ENCODE measurements at regions not wholly inside any gene's neighbourhood (a gene's known extent, or its start where the extent isn't known, plus 50 kb on each side); places are given as distances from the start of the nearest gene placed in this dataset.

DNA sequence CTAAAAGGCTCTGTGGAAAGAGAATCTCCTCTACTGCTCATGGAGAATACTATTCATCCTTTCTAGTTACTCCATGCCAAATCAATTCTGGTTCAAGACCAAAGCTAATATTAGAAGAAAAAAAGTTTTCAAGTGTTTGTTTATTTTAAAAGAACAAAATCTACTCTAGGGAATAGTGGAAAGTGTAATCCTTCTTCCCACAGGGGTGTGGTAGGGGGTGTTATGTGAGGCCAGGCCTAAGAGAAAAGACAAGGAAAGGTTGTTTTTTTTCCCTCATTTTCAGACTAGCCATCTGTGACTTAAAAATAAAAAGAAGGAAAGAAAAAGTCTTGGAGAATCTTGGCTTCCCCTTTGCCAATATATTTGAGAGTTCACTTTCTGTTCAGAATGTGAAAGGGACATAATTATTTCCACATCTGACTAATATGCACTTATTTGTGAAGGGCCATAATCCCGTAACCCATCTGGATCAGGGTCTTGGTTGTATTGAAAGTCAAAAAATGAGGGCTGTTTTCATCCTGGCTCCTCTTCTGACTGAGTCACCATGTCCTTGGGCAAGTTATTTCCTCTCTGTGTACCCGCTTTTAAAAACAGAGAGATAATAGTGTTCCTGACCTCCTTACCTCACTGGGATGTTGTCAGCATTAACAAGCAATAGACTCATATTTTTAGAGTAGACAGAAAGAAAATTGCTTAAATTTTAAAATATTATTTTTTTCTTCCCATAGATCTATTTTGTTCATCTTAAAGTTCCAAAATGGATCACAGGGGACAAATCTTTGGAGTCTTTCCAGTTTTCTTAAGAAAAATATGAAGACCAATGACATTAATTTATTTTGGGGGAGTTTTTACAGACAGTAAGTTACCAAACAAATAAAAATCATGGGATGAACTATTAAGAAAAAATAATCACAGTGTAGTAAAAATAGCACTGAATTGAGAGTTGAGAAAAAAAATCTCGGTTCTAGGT is 233.7 kb downstream of the IBTK start:
- DNase-seq: no peak

DNA sequence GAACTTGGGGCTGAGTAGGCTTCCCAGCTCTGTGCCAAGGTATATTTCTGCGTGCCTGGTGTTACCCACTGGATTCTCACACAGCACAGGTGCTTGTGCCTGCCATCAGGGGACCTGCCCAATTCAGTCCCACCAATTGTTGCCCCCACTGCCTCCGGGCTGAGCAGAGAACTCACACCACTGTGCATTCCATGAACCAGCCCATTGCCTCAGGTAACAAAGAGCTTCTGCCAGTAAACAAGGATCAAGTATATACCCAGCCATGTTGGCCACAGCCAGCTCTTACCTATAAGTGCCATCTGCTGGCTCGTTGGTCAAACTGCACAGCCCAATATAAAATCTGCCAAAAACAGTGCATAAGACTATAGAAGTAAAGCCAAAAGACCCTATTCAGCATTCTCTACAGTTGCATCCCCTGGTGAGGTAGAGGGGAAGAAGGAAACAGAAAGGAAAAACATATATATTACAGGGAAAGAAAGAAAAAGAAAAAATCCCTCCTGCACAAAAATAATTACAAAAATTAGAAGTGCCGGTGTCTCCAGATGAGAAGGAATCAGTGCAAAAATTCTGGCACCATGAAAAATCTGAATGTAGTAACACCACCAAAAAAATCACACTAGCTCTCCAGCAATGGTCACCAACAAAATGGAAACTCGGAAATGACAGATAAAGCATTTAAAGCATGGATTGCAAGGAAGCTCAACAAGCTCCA is 241.4 kb downstream of the IBTK start:
- DNase-seq: peak; percentile 2

DNA sequence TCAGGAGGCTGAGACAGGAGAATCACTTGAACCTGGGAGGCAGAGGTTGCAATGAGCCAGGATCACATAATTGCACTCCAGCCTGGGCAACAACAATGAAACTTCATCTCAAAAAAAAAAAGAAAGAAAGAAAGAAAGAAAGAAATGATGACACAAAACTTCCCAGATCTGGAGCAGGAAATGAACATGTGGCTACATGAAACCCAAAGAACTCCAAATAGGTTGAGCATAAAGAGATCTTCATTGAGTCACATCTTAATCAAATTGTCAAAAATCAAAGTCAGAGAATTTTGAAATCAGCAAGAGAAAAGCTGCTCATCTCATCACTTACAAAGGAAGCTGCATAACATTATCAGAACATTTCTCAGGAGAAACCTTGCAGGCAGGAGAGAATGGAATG is 247.0 kb downstream of the IBTK start:
- DNase-seq: no peak

DNA sequence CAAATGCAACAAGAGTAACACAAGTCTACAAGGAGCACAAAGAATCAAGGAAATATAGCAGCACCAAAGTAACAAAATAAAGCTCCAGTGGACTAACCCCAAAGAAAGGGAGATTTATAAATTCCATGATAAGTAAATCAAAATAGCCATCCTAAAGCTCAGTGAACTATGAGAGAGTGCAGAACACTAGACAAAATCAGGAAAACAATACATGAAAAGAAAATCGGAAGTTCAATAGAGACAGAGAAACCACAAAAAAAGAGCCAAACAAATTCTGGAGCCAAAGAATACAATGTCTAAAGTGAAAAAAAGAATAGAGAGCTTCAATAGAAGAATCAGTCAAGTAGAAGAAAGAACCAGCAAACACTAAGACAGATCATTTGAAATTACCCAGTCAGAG is 247.3 kb upstream of the TENT5A start:
- DNase-seq: no peak

DNA sequence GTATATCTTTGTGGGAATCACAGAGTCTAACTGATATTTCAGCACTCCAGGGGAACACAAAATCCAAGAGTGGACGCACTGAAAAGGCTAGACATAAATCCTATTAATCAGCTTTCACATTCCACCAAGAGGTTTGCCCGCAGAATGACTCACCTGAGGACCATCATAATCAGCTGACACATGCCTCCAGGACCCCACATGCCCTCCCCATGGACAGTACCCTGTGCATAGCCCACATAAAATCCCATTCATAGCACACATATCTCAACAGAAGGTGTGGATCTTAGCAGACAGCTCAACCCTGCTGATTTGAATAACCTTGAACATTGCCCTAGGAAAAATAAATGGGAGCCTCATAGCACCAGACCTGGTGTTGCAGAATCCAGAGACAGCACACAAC is 246.8 kb upstream of the TENT5A start:
- no peak for DNase-seq

DNA sequence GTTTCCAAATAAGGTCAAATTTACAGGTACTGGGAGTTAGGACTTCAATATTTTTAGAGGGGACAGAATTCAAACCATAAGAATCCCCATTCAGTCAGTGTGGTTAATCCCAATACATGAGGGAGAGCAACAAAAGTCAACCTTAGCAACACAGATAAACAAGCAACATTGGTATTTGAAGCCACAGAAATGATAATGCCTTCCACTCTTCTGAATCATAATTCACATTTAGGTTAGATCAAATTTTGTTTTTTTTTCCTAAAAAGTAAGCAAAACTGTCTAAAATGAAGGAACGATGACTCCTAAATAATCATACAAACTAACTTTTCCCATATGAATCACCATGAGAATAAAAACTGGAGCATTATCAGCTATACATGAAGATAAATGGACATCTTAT is 246.0 kb upstream of the TENT5A start:
- DNase-seq: no peak

DNA sequence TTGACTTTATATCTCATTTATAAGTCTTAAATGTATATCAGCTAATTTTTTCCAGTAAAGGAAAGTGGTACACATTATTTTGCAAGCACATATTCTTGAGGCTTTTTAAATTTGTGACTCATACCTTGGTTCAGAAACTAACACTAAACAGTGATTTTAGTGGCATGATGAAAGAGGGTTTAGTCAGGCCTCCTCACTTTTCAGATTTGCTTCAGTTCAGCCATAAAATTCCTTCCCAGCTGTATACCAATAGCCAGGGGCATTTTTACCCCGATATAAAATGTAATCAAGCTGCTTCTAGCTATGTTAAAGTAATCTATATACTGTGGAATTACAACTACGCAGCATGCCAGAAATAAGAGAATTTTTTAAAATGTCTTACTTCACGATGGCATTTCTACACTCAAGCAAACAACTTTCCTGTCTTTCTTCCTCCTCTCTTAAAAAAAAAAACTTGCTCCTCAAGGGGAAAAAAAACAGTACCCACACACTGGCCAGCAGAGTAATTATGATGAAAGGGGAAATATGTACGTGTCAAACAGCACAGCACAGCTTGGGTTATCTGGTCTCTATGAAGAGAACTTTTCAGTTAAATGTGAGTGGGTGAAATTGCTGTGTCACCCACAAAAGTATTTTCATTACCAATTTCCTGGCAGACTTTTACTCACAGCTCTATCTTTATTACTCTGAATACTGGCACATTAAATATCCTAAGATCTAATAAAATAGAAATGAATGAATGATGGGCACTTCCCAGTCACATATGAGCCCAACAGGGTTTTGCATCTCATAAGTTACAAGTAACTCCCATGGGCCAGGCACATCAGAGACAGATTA is 244.8 kb upstream of the TENT5A start:
- no peak for DNase-seq

DNA sequence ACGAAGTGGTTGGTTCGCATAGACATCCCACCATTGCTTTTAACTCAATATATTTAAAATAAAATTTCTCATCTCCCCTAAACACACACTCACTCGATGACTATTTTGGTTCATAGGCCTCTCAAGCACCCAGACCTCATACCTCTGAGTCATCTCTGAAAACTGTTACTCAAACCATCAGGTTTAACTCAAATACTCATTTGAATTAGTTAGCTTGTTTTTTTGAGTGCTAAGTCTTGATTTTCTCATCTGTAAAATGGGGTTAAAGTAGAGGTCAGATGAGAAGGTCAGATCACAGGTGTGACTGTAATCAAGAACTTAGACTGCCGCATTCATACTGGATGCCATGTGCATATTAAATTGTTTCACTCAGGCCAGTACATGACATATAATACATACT is 243.9 kb upstream of the TENT5A start:
- DNase-seq: no peak

DNA sequence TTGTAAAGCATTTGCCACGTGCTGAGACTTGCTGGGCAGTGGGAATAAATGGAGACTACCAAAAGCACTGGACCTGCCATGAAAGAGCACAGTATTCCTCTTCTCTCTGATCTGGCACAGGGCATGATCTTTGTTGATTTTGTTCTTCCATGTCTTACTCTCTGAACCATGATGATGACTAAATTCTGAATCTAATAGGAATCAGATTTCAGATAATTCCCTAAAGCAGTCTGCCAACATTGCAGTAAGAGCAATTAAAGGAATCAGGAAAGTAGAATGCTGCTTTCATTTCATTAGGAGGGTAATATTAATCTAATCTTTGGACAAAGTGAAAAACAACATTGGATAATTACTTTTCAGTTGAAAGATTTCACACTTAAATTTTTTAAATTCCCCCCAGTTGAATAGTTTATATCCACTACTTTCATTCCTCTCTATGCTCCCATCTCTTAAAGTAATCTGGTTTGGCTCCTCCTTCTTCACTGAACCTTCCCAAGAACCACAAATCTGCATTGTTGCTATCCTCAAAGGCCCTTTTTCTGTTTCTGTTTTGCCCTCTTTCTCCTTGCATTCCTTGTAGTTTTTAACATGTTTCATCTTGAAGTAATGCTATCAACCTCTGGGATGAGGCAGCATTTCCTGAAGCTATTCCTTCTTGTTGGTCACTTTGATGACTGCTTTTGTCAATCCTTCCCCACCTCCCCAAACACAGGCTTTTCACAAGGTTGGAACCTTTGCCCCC is 243.2 kb upstream of the TENT5A start:
- DNase-seq: no peak

DNA sequence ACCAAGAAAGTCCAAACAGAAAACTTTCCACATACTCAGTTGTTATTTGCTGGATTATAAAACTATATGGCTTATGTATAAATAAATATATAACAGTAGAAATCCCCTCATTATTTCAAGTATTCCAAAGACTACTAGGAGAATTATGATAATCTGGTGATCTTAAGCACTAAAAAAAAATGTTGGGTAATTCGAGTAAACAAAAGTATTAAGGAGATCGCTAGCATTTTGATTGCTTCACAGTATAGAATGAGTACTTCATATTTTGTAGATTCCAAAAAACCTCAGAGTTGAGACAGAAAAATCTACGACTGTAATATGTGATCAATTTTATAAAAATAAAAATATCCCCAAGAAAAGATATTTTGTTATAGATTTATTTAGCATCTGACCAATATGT is 236.4 kb upstream of the TENT5A start:
- DNase-seq: no peak

DNA sequence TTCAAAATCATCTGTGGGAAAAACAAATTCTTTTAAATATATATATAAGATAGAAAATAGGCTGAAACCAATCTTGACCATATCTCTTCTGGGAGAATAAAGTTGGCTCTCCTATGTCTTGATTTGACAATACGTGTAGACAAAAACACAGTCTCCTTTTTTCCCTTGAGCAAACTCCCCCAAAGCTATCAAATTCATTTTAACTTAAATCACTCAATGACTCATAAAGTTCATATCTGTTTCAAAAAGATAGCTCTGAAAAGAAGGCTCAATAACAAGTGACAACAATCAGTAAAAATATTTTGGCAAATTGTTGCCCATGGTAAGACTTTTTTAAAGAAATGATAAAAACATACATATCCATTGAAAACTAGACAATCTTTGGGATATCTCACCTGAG is 236.0 kb upstream of the TENT5A start:
- no peak for DNase-seq

DNA sequence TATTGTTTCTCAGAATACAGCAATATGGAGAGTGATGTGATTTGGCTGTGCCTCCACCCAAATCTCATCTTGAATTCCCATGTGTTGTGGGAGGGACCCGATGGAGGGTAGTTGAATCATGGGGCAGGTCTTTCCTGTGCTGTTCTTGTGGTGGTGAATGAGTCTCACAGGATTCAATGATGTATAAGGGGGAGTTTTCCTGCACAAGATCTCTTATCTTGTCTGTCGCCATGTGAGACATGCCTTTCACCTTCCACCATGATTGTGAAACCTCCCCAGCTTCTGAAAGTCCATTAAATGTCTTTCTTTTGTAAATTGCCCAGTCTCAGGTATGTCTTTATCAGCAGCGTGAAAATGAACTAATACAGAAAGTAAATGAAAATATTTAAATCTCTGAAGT is 234.8 kb upstream of the TENT5A start:
- DNase-seq: no peak

DNA sequence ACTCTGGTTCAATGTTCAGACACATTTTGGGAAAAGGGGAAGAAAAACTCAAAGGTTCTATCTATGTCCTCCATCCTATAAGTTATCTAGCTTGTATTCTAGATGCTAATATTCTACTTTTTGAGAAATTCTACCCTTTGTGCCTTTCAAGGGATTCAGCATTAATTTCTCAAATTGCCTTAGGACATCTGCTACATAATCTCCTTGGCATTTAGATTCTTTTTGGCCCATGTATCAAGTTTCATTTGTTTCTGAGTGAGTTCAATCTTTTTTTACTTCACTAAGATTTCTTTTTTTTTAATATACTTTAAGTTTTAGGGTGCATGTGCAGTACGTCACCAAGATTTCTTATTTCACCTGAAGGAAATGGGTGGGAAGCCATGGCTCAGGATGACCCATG is 232.7 kb upstream of the TENT5A start:
- no peak for DNase-seq

DNA sequence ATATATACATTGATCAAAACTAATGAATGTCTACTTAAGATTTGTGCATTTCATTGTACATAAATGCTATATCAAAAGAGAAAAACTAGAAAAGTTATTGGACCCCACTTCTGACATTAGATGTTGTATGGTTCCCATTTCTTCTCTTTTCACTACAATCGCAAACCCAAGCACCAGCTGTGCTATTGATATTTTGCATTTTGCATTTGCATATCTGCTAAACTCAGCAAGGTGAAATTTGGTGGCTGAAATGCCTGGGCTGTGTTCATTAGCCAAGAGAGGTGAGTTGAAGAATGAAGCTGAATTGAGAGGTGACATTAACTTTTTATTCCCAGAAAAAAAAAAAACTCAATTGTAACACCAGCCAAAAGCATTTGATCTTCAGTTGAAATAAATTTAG is 232.1 kb upstream of the TENT5A start:
- DNase-seq: no peak

DNA sequence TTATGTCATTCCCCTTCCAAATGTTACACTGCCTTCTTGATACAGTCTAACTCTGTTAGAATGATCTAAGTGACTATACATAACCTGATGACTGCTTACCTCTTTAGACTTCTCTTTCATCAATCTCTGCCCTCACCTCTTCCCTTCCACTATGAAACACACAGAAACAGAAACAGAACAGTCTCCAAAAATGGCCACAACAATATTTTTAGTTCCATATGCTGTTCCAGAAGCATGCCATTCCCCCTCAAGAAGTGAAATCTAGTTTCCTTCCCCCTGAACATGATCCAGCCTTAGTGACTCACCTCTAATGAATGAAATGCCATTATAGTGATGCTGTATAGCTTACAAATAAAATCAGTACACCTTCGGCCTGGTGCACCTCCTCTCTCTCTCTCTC is 229.3 kb upstream of the TENT5A start:
- DNase-seq: no peak

DNA sequence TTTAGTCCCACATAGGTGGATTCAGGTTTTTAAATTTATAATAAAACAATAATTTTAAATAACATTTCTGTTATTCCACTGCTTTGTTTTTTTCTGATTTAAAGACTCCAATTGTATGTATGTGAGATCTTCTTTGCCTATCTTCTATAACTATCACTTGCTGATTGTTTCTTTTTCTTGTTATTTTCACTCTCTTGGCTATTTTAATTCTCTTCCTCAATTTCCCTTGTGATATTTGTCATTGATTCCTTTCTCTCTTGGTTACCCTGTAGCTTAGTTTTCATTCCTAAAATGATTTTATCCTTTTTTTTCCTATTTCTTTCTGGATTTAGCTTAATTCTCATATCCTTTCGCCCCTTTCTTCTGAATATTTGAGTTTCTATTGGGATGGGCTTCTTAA is 227.3 kb upstream of the TENT5A start:
- no peak for DNase-seq

DNA sequence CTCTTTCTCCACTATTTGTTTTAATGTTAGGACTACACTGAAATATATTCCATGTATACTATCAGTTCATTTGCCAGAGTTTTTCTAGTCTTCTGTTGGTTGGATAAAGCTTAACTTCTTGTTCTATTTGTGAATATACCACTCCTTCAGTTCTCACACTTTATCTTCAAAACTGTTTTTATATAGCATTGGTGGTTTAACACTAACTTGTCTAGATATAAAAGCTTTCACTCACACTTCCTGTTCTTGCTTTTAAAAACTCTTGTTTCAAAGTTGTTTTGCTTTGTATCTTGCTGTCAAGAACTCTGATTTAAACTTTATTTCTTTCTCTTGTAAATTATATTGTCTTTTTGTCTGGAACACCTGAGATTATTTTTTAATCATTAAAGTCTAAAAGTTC is 226.8 kb upstream of the TENT5A start:
- DNase-seq: no peak

DNA sequence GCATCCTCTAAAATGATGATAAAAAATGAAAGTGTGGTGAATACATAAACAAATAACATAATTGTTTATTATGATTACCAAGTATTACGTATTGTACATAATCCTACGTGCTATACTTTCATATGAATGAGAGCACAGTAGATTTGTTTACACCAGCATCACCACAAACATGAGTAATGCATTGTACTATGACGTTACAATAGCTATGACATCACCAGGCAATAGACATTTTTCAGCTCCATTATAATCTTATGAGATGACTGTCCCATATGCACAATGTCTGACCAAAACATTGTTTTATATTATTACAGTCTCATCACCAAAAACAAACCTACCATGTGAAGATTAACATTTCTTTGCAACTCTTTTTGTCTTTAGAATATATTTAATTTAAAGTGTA is 225.7 kb upstream of the TENT5A start:
- DNase-seq: no peak

DNA sequence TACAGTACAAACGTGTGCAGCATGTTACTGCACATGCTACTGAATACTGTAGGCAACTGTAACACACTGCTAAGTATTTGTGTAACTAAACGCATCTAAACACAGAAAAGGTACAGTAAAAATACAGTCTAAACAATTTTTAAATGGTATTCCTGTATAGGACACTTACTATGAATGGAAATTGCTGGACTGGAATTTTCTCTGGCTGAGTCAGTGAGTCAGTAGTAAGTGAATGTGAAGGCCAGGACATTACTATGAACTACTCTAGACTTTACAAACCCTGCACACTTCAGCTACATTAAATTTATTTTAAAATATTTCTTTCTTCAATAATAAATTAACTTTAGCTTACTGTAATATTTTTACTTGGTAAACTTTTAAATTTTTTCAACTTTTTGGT is 225.0 kb upstream of the TENT5A start:
- no peak for DNase-seq

DNA sequence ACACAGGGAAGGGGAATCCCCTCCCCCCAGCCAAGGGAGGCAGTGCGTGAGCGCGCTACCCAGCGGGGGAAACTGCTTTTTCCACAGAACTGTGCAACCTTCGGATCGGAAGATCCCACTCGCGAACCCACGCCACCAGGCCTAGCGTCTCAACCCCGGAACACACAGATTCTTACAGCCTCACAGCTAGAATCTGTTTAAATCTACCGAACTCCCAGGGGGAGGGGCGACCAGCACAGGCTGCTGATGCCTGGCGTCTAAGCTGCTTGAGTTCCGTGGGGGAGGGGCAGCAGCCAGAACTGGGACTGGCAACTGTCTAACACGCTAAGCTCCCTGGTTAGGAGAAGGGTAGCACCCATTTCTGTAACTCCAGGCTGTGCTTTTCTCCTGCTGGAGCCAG is 217.3 kb upstream of the TENT5A start:
- DNase-seq: no peak

DNA sequence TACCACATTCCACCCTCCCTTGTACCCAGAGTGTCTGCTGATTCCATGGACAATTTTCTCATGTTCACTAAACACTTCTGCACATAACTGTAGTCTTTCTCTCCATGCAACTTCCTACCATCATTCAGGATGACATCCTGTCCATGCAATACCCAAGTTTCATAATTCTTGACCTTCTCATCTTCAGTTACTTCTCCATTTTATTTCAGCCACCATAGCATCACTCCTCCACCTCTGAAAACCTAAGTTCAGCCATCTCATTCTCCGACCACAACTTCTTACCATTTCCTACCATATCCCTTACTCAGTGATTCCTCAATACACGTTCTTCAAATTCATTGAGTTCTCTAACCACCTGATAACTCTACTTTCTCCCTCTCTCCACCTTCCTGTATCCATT is 216.5 kb upstream of the TENT5A start:
- DNase-seq: no peak

DNA sequence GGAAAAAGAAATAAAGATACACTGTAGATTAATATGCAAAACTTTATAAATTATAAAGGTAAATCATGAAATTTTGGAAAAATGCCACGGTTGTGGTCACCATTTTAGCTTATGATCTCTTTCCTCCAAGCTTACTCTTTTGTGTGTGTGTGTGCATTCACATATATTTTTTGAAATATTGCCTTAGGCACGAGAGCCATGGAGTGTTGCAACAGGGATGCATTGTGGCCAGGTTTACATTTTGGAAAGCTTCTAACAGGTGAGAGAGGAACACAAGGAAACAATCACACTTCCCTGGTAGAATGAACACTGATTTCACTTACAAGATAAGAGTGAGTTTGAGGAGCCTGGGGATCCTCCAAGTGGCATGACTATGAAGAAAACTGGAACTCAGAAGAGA is 214.5 kb upstream of the TENT5A start:
- DNase-seq: no peak

DNA sequence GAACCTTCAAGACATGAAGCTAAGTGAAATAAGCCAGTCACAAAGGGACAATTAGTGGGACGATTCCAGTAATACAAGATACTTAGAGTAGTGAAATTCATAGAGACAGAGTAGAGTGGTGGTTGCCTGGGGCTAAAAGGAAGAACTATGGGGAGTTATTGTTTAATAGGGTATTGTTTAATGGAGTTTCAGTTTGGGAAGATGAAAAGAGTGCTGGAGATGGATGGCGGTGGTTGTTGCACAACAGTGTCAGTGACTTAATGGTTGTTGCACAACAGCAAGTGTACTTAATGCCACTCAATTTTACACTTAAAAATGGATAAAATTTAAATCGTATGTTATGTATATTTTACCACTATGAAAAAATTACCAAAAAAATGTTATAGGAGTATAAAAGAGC is 209.7 kb upstream of the TENT5A start:
- DNase-seq: no peak

Measured in stimulated activated CD4-positive, alpha-beta T cell treated with anti-CD3 and anti-CD28 coated beads, Interleukin-1b, Interleukin-23, amount 100 ng/mL, for 48 hours (primary cell).